ENCODE measurements at regions not wholly inside any gene's neighbourhood (a gene's known extent, or its start where the extent isn't known, plus 50 kb on each side); places are given as distances from the start of the nearest gene placed in this dataset.

DNA sequence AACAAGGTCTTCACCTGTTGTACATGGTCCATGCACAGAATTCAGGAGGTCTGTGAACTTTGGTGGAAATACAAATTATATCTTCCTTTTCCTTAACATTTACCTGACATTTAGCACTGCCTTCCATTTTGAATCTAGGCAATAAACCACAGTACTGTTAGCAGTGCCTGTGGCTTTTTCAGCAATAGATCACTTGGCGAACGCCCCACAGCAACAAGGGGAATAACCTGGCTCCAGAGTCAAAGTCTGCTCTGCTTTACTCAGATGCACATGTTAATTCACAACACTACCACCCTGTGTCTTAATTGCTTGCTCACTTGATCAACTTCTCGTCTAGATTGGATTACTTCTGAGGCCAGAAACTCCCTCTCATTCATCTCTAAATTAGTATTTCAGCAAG is 414.6 kb upstream of the PROK2 start:
- no peaks in the 10 kb centered on the region for H3F3A ChIP-seq (replicated peaks; ENCODE audit: low read depth)
- ATAC-seq (no peak), DNase-seq (ENCODE audit: low spot score) (no peak)
- H3K4me1 ChIP-seq (ENCODE audit: insufficient read depth), result no peaks in the 10 kb centered on the region
- H3K4me2 ChIP-seq, result no peak overlapping the region
- H3K27me3 Mint-ChIP-seq (ENCODE audit: insufficient read depth, low read depth, poor library complexity), result peaks cover 5% of the 10 kb centered on the region
- H3K4me3 ChIP-seq, result no peak overlapping the region
- H3K36me3 Mint-ChIP-seq (ENCODE audit: low read depth), result peaks cover 11% of the 10 kb centered on the region
- no peaks in the 10 kb centered on the region for H3K27me3 ChIP-seq (ENCODE audit: insufficient read depth)
- no peak overlapping the region for H3K27ac Mint-ChIP-seq
- no peaks in the 10 kb centered on the region for H3K79me2 ChIP-seq (replicated peaks; ENCODE audit: insufficient read depth)
- no peak for TF ChIP-seq EZH2 (IDR thresholded peaks at IDR 0.05; ENCODE audit: low read depth, unreplicated experiment)
- no peak for TF ChIP-seq JUNB (IDR thresholded peaks at IDR 0.05; ENCODE audit: unreplicated experiment)
- no peak for TF ChIP-seq ZNF114 (CRISPR knock-in tag; IDR thresholded peaks at IDR 0.05)
- TF ChIP-seq EZH2phosphoT487 (IDR thresholded peaks at IDR 0.05; ENCODE audit: unreplicated experiment), result no peak
- TF ChIP-seq POLR2AphosphoS5 (IDR thresholded peaks at IDR 0.05; ENCODE audit: low read depth), result no peak
- TF ChIP-seq, protein P1, sequence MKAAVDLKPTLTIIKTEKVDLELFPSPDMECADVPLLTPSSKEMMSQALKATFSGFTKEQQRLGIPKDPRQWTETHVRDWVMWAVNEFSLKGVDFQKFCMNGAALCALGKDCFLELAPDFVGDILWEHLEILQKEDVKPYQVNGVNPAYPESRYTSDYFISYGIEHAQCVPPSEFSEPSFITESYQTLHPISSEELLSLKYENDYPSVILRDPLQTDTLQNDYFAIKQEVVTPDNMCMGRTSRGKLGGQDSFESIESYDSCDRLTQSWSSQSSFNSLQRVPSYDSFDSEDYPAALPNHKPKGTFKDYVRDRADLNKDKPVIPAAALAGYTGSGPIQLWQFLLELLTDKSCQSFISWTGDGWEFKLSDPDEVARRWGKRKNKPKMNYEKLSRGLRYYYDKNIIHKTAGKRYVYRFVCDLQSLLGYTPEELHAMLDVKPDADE (IDR thresholded peaks at IDR 0.05), result no peak
- TF ChIP-seq, protein P2, sequence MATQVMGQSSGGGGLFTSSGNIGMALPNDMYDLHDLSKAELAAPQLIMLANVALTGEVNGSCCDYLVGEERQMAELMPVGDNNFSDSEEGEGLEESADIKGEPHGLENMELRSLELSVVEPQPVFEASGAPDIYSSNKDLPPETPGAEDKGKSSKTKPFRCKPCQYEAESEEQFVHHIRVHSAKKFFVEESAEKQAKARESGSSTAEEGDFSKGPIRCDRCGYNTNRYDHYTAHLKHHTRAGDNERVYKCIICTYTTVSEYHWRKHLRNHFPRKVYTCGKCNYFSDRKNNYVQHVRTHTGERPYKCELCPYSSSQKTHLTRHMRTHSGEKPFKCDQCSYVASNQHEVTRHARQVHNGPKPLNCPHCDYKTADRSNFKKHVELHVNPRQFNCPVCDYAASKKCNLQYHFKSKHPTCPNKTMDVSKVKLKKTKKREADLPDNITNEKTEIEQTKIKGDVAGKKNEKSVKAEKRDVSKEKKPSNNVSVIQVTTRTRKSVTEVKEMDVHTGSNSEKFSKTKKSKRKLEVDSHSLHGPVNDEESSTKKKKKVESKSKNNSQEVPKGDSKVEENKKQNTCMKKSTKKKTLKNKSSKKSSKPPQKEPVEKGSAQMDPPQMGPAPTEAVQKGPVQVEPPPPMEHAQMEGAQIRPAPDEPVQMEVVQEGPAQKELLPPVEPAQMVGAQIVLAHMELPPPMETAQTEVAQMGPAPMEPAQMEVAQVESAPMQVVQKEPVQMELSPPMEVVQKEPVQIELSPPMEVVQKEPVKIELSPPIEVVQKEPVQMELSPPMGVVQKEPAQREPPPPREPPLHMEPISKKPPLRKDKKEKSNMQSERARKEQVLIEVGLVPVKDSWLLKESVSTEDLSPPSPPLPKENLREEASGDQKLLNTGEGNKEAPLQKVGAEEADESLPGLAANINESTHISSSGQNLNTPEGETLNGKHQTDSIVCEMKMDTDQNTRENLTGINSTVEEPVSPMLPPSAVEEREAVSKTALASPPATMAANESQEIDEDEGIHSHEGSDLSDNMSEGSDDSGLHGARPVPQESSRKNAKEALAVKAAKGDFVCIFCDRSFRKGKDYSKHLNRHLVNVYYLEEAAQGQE (IDR thresholded peaks at IDR 0.05; ENCODE audit: unreplicated experiment), result no peak
- TF ChIP-seq ZNF331 (CRISPR knock-in tag; IDR thresholded peaks at IDR 0.05; ENCODE audit: low read depth), result no peak
- TF ChIP-seq, protein P3, sequence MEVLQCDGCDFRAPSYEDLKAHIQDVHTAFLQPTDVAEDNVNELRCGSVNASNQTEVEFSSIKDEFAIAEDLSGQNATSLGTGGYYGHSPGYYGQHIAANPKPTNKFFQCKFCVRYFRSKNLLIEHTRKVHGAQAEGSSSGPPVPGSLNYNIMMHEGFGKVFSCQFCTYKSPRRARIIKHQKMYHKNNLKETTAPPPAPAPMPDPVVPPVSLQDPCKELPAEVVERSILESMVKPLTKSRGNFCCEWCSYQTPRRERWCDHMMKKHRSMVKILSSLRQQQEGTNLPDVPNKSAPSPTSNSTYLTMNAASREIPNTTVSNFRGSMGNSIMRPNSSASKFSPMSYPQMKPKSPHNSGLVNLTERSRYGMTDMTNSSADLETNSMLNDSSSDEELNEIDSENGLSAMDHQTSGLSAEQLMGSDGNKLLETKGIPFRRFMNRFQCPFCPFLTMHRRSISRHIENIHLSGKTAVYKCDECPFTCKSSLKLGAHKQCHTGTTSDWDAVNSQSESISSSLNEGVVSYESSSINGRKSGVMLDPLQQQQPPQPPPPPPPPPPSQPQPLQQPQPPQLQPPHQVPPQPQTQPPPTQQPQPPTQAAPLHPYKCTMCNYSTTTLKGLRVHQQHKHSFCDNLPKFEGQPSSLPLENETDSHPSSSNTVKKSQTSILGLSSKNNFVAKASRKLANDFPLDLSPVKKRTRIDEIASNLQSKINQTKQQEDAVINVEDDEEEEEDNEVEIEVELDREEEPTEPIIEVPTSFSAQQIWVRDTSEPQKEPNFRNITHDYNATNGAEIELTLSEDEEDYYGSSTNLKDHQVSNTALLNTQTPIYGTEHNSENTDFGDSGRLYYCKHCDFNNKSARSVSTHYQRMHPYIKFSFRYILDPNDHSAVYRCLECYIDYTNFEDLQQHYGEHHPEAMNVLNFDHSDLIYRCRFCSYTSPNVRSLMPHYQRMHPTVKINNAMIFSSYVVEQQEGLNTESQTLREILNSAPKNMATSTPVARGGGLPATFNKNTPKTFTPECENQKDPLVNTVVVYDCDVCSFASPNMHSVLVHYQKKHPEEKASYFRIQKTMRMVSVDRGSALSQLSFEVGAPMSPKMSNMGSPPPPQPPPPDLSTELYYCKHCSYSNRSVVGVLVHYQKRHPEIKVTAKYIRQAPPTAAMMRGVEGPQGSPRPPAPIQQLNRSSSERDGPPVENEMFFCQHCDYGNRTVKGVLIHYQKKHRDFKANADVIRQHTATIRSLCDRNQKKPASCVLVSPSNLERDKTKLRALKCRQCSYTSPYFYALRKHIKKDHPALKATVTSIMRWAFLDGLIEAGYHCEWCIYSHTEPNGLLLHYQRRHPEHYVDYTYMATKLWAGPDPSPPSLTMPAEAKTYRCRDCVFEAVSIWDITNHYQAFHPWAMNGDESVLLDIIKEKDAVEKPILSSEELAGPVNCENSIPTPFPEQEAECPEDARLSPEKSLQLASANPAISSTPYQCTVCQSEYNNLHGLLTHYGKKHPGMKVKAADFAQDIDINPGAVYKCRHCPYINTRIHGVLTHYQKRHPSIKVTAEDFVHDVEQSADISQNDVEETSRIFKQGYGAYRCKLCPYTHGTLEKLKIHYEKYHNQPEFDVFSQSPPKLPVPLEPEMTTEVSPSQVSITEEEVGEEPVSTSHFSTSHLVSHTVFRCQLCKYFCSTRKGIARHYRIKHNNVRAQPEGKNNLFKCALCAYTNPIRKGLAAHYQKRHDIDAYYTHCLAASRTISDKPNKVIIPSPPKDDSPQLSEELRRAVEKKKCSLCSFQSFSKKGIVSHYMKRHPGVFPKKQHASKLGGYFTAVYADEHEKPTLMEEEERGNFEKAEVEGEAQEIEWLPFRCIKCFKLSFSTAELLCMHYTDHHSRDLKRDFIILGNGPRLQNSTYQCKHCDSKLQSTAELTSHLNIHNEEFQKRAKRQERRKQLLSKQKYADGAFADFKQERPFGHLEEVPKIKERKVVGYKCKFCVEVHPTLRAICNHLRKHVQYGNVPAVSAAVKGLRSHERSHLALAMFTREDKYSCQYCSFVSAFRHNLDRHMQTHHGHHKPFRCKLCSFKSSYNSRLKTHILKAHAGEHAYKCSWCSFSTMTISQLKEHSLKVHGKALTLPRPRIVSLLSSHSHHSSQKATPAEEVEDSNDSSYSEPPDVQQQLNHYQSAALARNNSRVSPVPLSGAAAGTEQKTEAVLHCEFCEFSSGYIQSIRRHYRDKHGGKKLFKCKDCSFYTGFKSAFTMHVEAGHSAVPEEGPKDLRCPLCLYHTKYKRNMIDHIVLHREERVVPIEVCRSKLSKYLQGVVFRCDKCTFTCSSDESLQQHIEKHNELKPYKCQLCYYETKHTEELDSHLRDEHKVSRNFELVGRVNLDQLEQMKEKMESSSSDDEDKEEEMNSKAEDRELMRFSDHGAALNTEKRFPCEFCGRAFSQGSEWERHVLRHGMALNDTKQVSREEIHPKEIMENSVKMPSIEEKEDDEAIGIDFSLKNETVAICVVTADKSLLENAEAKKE (CRISPR knock-in tag; IDR thresholded peaks at IDR 0.05), result no peak
- no peak for TF ChIP-seq NANOG (IDR thresholded peaks at IDR 0.05; ENCODE audit: borderline replicate concordance)
- no peaks in the 10 kb centered on the region for H4K20me1 ChIP-seq (replicated peaks; ENCODE audit: insufficient read depth)
- H3K4me3 Mint-ChIP-seq, result no peak overlapping the region
- H3K9me2 ChIP-seq (ENCODE audit: insufficient read depth), result 0 out of 2 replicates have a peak, but pooled peaks cover 7% of the 10 kb centered on the region
- H3K4me1 Mint-ChIP-seq, result peaks cover 9% of the 10 kb centered on the region
- H2AFZ ChIP-seq, result no peak overlapping the region
- H3K36me3 ChIP-seq (ENCODE audit: insufficient read depth), result no peaks in the 10 kb centered on the region
- no peak overlapping the region for H3K27ac ChIP-seq (ENCODE audit: low read depth)
- H3K9me3 Mint-ChIP-seq, result peaks cover 25% of the 10 kb centered on the region
